K562 (cell line): ENCODE measurements at regions not wholly inside any gene's neighbourhood (a gene's known extent, or its start where the extent isn't known, plus 50 kb on each side); places are given as distances from the start of the nearest gene placed in this dataset.

Source experiments
- ATAC-seq: fragments of 200-7000 bp; cut with Tn5 transposase; 3 replicates; pipeline ENCODE4 v1.9.1; 2020; ENCODE audit warnings: moderate library complexity
- BruUV-seq: library from RNA; stranded (reverse); fragments of 400-500 nt; replicated peaks from 2 replicates; lab custom pipeline; 2021; lab: Mats Ljungman, UMichigan
- CTCF ChIA-PET: fragments of 300-600 bp; formaldehyde crosslinking; extraction: SDS; loops from one replicate; lab custom pipeline; 2021; ENCODE audit warnings: low intra/inter-chr PET ratio; lab: Yijun Ruan, JAX
- POLR2A ChIA-PET: fragments of 300-600, 350-650 bp; sonication (Branson Sonifier 250); formaldehyde crosslinking; extraction: SDS; loops from one replicate; lab custom pipeline; 2021; ENCODE audit warnings: antibody characterized with exemption, inconsistent platforms; lab: Yijun Ruan, JAX
- DNase-seq, 4 experiments: peaks; one replicate each; pipeline versions ENCODE4 v3.0.0 to v3.0.0-alpha.2; 2011 to 2018; ENCODE audit warnings: low spot score in 3 of 4, mixed read lengths in 3 of 4; ENCODE audit errors: extremely low read depth in 1 of 4
- FAIRE-seq: peaks from 2 replicates; lab custom pipeline; 2011; peaks lifted over from hg19 to GRCh38; lab: Jason Lieb, UNC
- H2AFZ ChIP-seq: 2 replicates; pipeline ENCODE4 v1.6.0; 2011; ENCODE audit warnings: low read depth, low read length, control low read depth, inconsistent platforms
- H3K27ac ChIP-seq: fragments of 200-600 bp; 3 replicates; pipeline ENCODE4 v1.8.0; 2011; ENCODE audit warnings: low read depth, mild to moderate bottlenecking, control low read depth, inconsistent platforms, low read length, moderate library complexity, mixed read lengths; ENCODE audit errors: extremely low read depth
- H3K27me3 ChIP-seq, 2 experiments: fragments of 300-600 bp in 1 of 2; 2 replicates in 1 of 2; 3 replicates in 1 of 2; pipeline versions ENCODE4 v1.6.0 to v1.8.0; 2011; ENCODE audit warnings: inconsistent platforms in 2 of 2, low read length in 2 of 2, mild to moderate bottlenecking in 1 of 2, mixed read lengths in 1 of 2, moderate library complexity in 1 of 2; ENCODE audit not compliant: control insufficient read depth in 2 of 2, insufficient read depth in 2 of 2
- H3K36me3 ChIP-seq: fragments of 300-600 bp; 3 replicates; pipeline ENCODE4 v1.8.0; 2011; ENCODE audit warnings: mild to moderate bottlenecking, low read length, inconsistent platforms; ENCODE audit not compliant: control insufficient read depth, insufficient read depth
- H3K4me1 ChIP-seq, 2 experiments: fragments of 200-600 bp in 1 of 2; replicated peaks in 1 of 2; 2 replicates in 1 of 2; 3 replicates in 1 of 2; pipeline versions ENCODE4 v1.5.1 to v1.8.0; 2011; ENCODE audit warnings: inconsistent platforms in 2 of 2, low read length in 2 of 2, mild to moderate bottlenecking in 1 of 2, mixed read lengths in 1 of 2, moderate library complexity in 1 of 2; ENCODE audit not compliant: control insufficient read depth in 2 of 2, insufficient read depth in 2 of 2
- H3K4me2 ChIP-seq: 2 replicates; pipeline ENCODE4 v1.6.1; 2011; ENCODE audit warnings: low read length, control low read depth, inconsistent platforms, mixed read lengths; ENCODE audit not compliant: insufficient read depth
- H3K4me3 ChIP-seq: fragments of 200-600 bp; sonication (generic), shearing (Covaris generic); 2 replicates; pipeline ENCODE4 v1.5.1; 2016; ENCODE audit warnings: control low read depth, inconsistent platforms
- H3K79me2 ChIP-seq: fragments of 200-600 bp; 3 replicates; pipeline ENCODE4 v1.8.0; 2011; ENCODE audit warnings: low read length, inconsistent platforms; ENCODE audit not compliant: control insufficient read depth, insufficient read depth
- H3K9ac ChIP-seq, 2 experiments: 2 replicates each; pipeline versions ENCODE4 v1.6.0 to v1.6.1; 2011; ENCODE audit warnings: low read depth in 2 of 2, low read length in 2 of 2, control low read depth in 1 of 2, inconsistent platforms in 1 of 2, mild to moderate bottlenecking in 1 of 2, mixed read lengths in 1 of 2; ENCODE audit not compliant: insufficient read depth in 1 of 2
- H3K9me1 ChIP-seq: one replicate; pipeline ENCODE4 v1.6.0; 2011; ENCODE audit warnings: inconsistent platforms, mild to moderate bottlenecking, low read length, moderate library complexity; ENCODE audit not compliant: control insufficient read depth, insufficient read depth
- H3K9me3 ChIP-seq: replicated peaks from 2 replicates; pipeline ENCODE4 v1.5.1; 2011; ENCODE audit warnings: low read depth, low read length, inconsistent platforms; ENCODE audit not compliant: control insufficient read depth, insufficient read depth
- H4K20me1 ChIP-seq: replicated peaks from 2 replicates; pipeline ENCODE4 v1.6.1; 2011; ENCODE audit warnings: low read length, inconsistent platforms, mixed read lengths; ENCODE audit not compliant: control insufficient read depth, insufficient read depth
- ARID1B ChIP-seq: fragments of 450-650 bp; IDR thresholded peaks from 2 replicates; pipeline ENCODE4 v1.6.1; 2016; ENCODE audit warnings: antibody characterized with exemption, mild to moderate bottlenecking, inconsistent platforms
- C11orf30 ChIP-seq: fragments of 450-650 bp; IDR thresholded peaks from 2 replicates; pipeline ENCODE4 v1.6.1; 2016; ENCODE audit warnings: low read depth, mild to moderate bottlenecking
- CREB3L1 ChIP-seq: fragments of 450-650 bp; IDR thresholded peaks from 2 replicates; pipeline ENCODE4 v1.6.1; 2014; ENCODE audit warnings: low read depth, mild to moderate bottlenecking, moderate library complexity, borderline replicate concordance
- HMGN3 ChIP-seq: IDR thresholded peaks from 2 replicates; pipeline ENCODE4 v1.6.1; 2011; ENCODE audit warnings: borderline replicate concordance, low read depth, mild to moderate bottlenecking, mixed read lengths, low read length; ENCODE audit not compliant: insufficient read length; ENCODE audit errors: extremely low read depth
- KAT2B ChIP-seq: IDR thresholded peaks from one replicate; pipeline ENCODE4 v1.6.1; 2012; ENCODE audit warnings: low read depth, mild to moderate bottlenecking, control low read depth, inconsistent platforms, low read length, moderate library complexity
- MYNN ChIP-seq, 2 experiments: sonication (generic); formaldehyde crosslinking in 1 of 2; IDR thresholded peaks; 2 replicates each; pipeline versions ENCODE4 v1.5.0 to v1.6.1; 2016 to 2020; ENCODE audit warnings: antibody characterized with exemption in 1 of 2, missing genetic modification reagents in 1 of 2
- SAP30 ChIP-seq: fragments of 200-600 bp; sonication (generic); IDR thresholded peaks from 2 replicates; pipeline ENCODE4 v1.6.1; 2012; ENCODE audit warnings: borderline replicate concordance, low read depth, mild to moderate bottlenecking, moderate library complexity, low read length, control low read depth, inconsistent platforms; ENCODE audit not compliant: insufficient read depth, poor library complexity, severe bottlenecking
- THRA ChIP-seq: fragments of 450-650 bp; IDR thresholded peaks from 2 replicates; pipeline ENCODE4 v1.6.1; 2017; ENCODE audit warnings: mild to moderate bottlenecking, moderate library complexity
- VEZF1 ChIP-seq: fragments of 200-800 bp; sonication (Bioruptor generic); IDR thresholded peaks from 2 replicates; pipeline ENCODE4 v1.6.1; 2017; ENCODE audit warnings: missing genetic modification characterization, missing compliant biosample characterization
- XRCC5 ChIP-seq: fragments of 200-400 bp; formaldehyde crosslinking; IDR thresholded peaks from 2 replicates; pipeline ENCODE4 v1.6.1; 2017; ENCODE audit warnings: low read depth, mild to moderate bottlenecking, low read length
- YY1 ChIP-seq, 3 experiments: IDR thresholded peaks; 2 replicates each; pipeline ENCODE4 v1.6.1; 2011; ENCODE audit warnings: low read length in 2 of 3, mild to moderate bottlenecking in 2 of 3, moderate library complexity in 2 of 3, borderline replicate concordance in 1 of 3, control low read depth in 1 of 3, low read depth in 1 of 3; ENCODE audit not compliant: insufficient read depth in 3 of 3, insufficient replicate concordance in 2 of 3, control insufficient read depth in 1 of 3, insufficient read length in 1 of 3; ENCODE audit errors: extremely low read depth in 1 of 3
- ZNF280B ChIP-seq: fragments of 250-450 bp; sonication (Bioruptor Pico); IDR thresholded peaks from 2 replicates; pipeline ENCODE4 v1.5.1; 2021; ENCODE audit warnings: mild to moderate bottlenecking
- ZNF639 ChIP-seq, 2 experiments: fragments of 200-800 bp in 1 of 2; sonication (Bioruptor generic) in 1 of 2; sonication (generic) in 1 of 2; formaldehyde crosslinking in 1 of 2; IDR thresholded peaks in 1 of 2; conservative IDR thresholded peaks in 1 of 2; 2 replicates each; pipeline versions ENCODE4 v1.5.0 to v1.6.1; 2016 to 2020; ENCODE audit warnings: missing compliant biosample characterization in 1 of 2, missing genetic modification characterization in 1 of 2, missing genetic modification reagents in 1 of 2
- WGBS: fragments of 100-300 bp; shearing (Covaris generic); methylation state at CpG from one replicate; pipeline ENCODE4 v1.1.6; 2016; ENCODE audit warnings: low coverage, mixed read lengths; ENCODE audit not compliant: insufficient coverage; ENCODE audit errors: missing lambda C conversion rate; 5-methylcytosine and 5-hydroxymethylcytosine counted together
- in situ Hi-C: fragments of 300-500 bp; cut with MboI; formaldehyde crosslinking; loops from 4 replicates; pipeline ENCODE4 v1.15.0; 2018; ENCODE audit warnings: inconsistent platforms, mixed read lengths
- intact Hi-C: fragments of 100-400 bp; cut with micrococcal nuclease; formaldehyde crosslinking; loops from 2 replicates; pipeline ENCODE4 v1.14.2; 2022

GRCh38 chr3:43196721-43197120 lies 89.6 kb upstream of the SNRK start:
- DNase-seq (no peak), ATAC-seq (no peak), FAIRE-seq (no peak)
- ChIA-PET CTCF (no interaction called here), POLR2A (interaction anchor here (0.5 kb wide), 1 partner anchor 83 kb away, joined by 3 read pairs; no protein-coding TSS in a partner anchor)
- H3K4me3 ChIP-seq, result no peak overlapping the region
- no peaks in the 10 kb centered on the region for H3K9me1 ChIP-seq
- H3K36me3 ChIP-seq, result no peaks in the 10 kb centered on the region
- TF ChIP-seq KAT2B (no peak), XRCC5 (no peak), THRA (no peak), C11orf30 (no peak), YY1 (IDR thresholded peaks at IDR 0.05; ENCODE audit: borderline replicate concordance in 1 of 3, control insufficient read depth in 1 of 3, extremely low read depth in 1 of 3, insufficient read depth in 3 of 3, insufficient read length in 1 of 3, insufficient replicate concordance in 2 of 3, low read depth in 1 of 3, low read length in 2 of 3) (no peak), VEZF1 (CRISPR knock-in tag) (no peak), MYNN (IDR thresholded peaks at IDR 0.05) (no peak), MYNN (CRISPR knock-in tag; IDR thresholded peaks at IDR 0.05) (no peak), CREB3L1 (no peak), HMGN3 (no peak), ARID1B (no peak), ZNF639 (CRISPR knock-in tag; conservative IDR thresholded peaks at IDR 0.05 in 1 of 2, IDR thresholded peaks at IDR 0.05 in 1 of 2) (no peak), ZNF280B (no peak), SAP30 (no peak)
- BruUV-seq, result no TSS peak
- WGBS, result 0% methylated on average over 6 of the region's 6 CpGs
- peaks cover 5 to 13% of the 10 kb centered on the region in 2 experiments for H3K27me3 ChIP-seq
- no peak overlapping the region for H3K9ac ChIP-seq
- H3K4me1 ChIP-seq, result no peaks in the 10 kb centered on the region
- no peak overlapping the region for H3K27ac ChIP-seq
- no peaks in the 10 kb centered on the region for H3K79me2 ChIP-seq
- H4K20me1 ChIP-seq, result no peaks in the 10 kb centered on the region
- no peak overlapping the region for H2AFZ ChIP-seq
- in situ Hi-C loops, result no loop called here
- H3K4me2 ChIP-seq, result no peak overlapping the region
- intact Hi-C loops, result no loop called here
- no peaks in the 10 kb centered on the region for H3K9me3 ChIP-seq
